Natural killer cell (primary cell): ENCODE measurements at regions not wholly inside any gene's neighbourhood (a gene's known extent, or its start where the extent isn't known, plus 50 kb on each side); places are given as distances from the start of the nearest gene placed in this dataset.

ENCODE experiments used
- ATAC-seq, 3 donors: fragments of 150-1000 bp in 2 of 3; fragments of 200-7000 bp in 1 of 3; cut with Tn5 transposase; 1 replicate in 1 of 3; 2 replicates in 2 of 3; pipeline ENCODE4 v1.10.0; 2021; ENCODE audit warnings: mild to moderate bottlenecking in 2 of 3, moderate library complexity in 2 of 3
- DNase-seq, 2 donors: peaks; one replicate each; pipeline versions ENCODE4 v3.0.0 to v3.0.0-alpha.2; 2013 to 2021; ENCODE audit warnings: mixed read lengths in 1 of 2
- H3K27ac ChIP-seq: one replicate; pipeline ENCODE4 v1.5.1; 2013; ENCODE audit warnings: mild to moderate bottlenecking, low read length
- H3K27me3 ChIP-seq: one replicate; pipeline ENCODE4 v1.6.1; 2013; ENCODE audit warnings: low read length; ENCODE audit not compliant: control insufficient read depth, insufficient read depth
- H3K36me3 ChIP-seq: one replicate; pipeline ENCODE4 v1.6.1; 2013; ENCODE audit warnings: low read length; ENCODE audit not compliant: control insufficient read depth, insufficient read depth
- H3K4me1 ChIP-seq: one replicate; pipeline ENCODE4 v1.6.1; 2013; ENCODE audit warnings: low read length; ENCODE audit not compliant: control insufficient read depth, insufficient read depth
- H3K4me3 ChIP-seq: one replicate; pipeline ENCODE4 v1.5.1; 2013; ENCODE audit warnings: low read length
- H3K9me3 ChIP-seq: one replicate; pipeline ENCODE4 v1.6.1; 2013; ENCODE audit warnings: low read length; ENCODE audit not compliant: control insufficient read depth, insufficient read depth
- H3K27ac Mint-ChIP-seq, 2 donors: one replicate each; pipeline ENCODE4 v1.8.0; 2022; ENCODE audit warnings: mild to moderate bottlenecking in 2 of 2, mixed read lengths in 2 of 2, moderate library complexity in 1 of 2
- H3K27me3 Mint-ChIP-seq, 2 donors: one replicate each; pipeline ENCODE4 v1.8.0; 2022; ENCODE audit warnings: low read depth in 2 of 2, mixed read lengths in 2 of 2
- H3K36me3 Mint-ChIP-seq: one replicate; pipeline ENCODE4 v1.8.0; 2022; ENCODE audit warnings: mixed read lengths
- H3K4me1 Mint-ChIP-seq, 2 donors: one replicate each; pipeline ENCODE4 v1.8.0; 2022; ENCODE audit warnings: mixed read lengths in 2 of 2
- H3K4me3 Mint-ChIP-seq: one replicate; pipeline ENCODE4 v1.8.0; 2022; ENCODE audit warnings: mild to moderate bottlenecking, moderate library complexity, mixed read lengths
- H3K9me3 Mint-ChIP-seq, 2 donors: one replicate each; pipeline ENCODE4 v1.8.0; 2022; ENCODE audit warnings: mixed read lengths in 2 of 2
- WGBS: methylation state at CpG from one replicate; pipeline ENCODE4 v1.1.7; 2013; ENCODE audit warnings: missing lambda C conversion rate; ENCODE audit not compliant: insufficient coverage; 5-methylcytosine and 5-hydroxymethylcytosine counted together
- intact Hi-C: fragments of 100-400 bp; cut with micrococcal nuclease; formaldehyde crosslinking; loops from one replicate; pipeline ENCODE4 v1.14.2; 2022
- TF ChIP-seq, protein P1 (sequence below): fragments of 200-600 bp; IDR thresholded peaks from one replicate; pipeline ENCODE4 v1.8.0; 2022; ENCODE audit warnings: antibody characterized with exemption

DNA sequence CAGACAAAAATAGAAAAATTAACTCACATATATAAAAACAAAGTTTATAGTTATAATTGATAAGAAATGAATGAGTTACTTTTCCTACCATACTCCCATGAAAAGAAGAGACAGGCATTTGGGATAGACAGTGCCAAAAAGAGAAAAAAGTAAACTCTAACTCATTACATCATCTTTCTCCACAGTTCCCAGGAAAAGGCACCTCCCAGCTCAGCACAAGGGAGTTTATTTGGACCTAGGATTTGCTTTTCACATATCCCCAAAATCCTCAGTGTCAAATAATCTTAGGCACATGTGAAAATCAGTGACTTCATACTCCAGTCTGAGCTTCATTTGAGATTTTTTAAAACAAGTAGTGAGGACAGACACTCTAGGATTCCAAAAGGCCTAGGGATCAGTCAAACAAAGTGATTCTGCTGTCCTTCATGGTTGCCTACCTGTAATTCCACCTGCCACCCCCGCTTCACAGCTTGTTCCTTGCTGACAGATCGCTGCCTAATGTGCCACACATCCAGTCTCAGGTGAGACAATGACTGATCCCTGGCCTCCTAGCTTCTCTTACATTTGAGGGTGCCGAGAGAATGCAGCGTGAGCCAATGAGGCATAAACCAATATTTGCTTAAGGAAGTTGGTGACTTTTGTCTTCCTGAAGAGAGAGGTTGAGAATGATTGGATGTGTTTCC is 573.7 kb downstream of the TBL1XR1 start:
- Mint-ChIP-seq H3K27ac (no peak overlapping the region), H3K27me3 (no peaks in the 10 kb centered on the region), H3K36me3 (no peaks in the 10 kb centered on the region), H3K4me1 (no peaks in the 10 kb centered on the region), H3K9me3 (peaks cover 2 to 15% of the 10 kb centered on the region in 2 donors), H3K4me3 (no peak overlapping the region)
- H3K27ac ChIP-seq, result no peak overlapping the region
- H3K36me3 ChIP-seq, result no peaks in the 10 kb centered on the region
- WGBS, result 96% methylated on average over 4 of the region's 4 CpGs
- intact Hi-C loops, result no loop called here
- no peaks in the 10 kb centered on the region for H3K9me3 ChIP-seq
- no peak for DNase-seq
- H3K4me1 ChIP-seq, result no peaks in the 10 kb centered on the region
- TF ChIP-seq, protein P1, sequence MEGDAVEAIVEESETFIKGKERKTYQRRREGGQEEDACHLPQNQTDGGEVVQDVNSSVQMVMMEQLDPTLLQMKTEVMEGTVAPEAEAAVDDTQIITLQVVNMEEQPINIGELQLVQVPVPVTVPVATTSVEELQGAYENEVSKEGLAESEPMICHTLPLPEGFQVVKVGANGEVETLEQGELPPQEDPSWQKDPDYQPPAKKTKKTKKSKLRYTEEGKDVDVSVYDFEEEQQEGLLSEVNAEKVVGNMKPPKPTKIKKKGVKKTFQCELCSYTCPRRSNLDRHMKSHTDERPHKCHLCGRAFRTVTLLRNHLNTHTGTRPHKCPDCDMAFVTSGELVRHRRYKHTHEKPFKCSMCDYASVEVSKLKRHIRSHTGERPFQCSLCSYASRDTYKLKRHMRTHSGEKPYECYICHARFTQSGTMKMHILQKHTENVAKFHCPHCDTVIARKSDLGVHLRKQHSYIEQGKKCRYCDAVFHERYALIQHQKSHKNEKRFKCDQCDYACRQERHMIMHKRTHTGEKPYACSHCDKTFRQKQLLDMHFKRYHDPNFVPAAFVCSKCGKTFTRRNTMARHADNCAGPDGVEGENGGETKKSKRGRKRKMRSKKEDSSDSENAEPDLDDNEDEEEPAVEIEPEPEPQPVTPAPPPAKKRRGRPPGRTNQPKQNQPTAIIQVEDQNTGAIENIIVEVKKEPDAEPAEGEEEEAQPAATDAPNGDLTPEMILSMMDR, result no peak
- ATAC-seq, result no peak
- no peak overlapping the region for H3K4me3 ChIP-seq
- H3K27me3 ChIP-seq, result no peaks in the 10 kb centered on the region

DNA sequence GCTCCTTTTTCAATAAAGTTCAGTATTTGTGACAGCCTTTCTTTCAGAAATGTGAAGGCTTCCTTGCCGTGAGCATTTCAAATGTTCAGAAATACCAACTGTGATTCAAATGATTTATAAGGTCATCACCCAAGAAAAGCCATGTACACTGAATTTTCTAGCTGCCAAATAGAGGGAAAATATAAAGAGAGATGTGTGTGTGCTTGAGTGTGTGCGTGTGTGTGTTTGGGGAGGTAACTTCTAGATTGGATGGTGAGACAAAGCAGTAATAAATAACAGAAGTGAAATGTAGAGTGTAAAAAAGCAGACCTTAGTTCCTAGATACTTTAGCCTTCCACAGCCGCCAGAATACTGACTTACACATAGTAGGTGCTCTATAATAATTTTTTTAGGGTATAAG is 577.4 kb downstream of the TBL1XR1 start:
- no peak overlapping the region for H3K27ac ChIP-seq
- TF ChIP-seq, protein P1, result no peak
- 93% methylated on average over 2 of the region's 3 CpGs for WGBS

DNA sequence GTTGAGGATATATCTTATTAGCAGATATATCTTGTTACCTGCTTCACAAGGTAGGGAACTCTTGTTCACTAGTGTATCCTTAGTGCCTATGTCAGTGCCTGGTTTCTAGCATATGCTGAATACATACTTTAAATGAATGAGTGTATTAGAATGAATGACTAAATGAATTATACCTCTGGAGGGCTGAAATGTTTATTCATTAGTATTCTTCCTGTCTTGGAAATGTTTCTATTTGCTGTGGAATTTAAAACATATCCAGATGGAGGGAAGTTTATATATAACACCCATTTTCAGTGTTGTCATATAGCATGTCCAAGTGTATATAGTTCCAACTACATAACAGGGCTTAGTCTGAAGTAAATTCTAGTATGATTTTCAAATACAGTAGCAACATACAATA is 581.5 kb downstream of the TBL1XR1 start:
- DNase-seq (no peak), ATAC-seq (no peak)
- intact Hi-C loops, result no loop called here
- Histone ChIP-seq H3K27ac (no peak overlapping the region), H3K4me3 (no peak overlapping the region), H3K9me3 (no peaks in the 10 kb centered on the region), H3K27me3 (no peaks in the 10 kb centered on the region), H3K36me3 (no peaks in the 10 kb centered on the region), H3K4me1 (no peaks in the 10 kb centered on the region)
- no peaks in the 10 kb centered on the region for H3K27me3 Mint-ChIP-seq
- TF ChIP-seq, protein P1, result no peak
- no peak overlapping the region for H3K27ac Mint-ChIP-seq
- H3K4me1 Mint-ChIP-seq, result no peaks in the 10 kb centered on the region
- no peaks in the 10 kb centered on the region for H3K36me3 Mint-ChIP-seq
- H3K4me3 Mint-ChIP-seq, result no peak overlapping the region
- H3K9me3 Mint-ChIP-seq, result peaks cover 7 to 11% of the 10 kb centered on the region in 2 donors

More for the DNA sequence above, 577.4 kb downstream of the TBL1XR1 start:
- no peaks in the 10 kb centered on the region for H3K4me1 Mint-ChIP-seq
- H3K27ac Mint-ChIP-seq, result no peak overlapping the region
- no peak for ATAC-seq
- no peak for DNase-seq
- no peaks in the 10 kb centered on the region for H3K27me3 ChIP-seq
- H3K9me3 ChIP-seq, result no peaks in the 10 kb centered on the region
- no peak overlapping the region for H3K4me3 ChIP-seq
- H3K4me3 Mint-ChIP-seq, result no peak overlapping the region
- H3K27me3 Mint-ChIP-seq, result no peaks in the 10 kb centered on the region
- H3K9me3 Mint-ChIP-seq, result peaks cover 5 to 10% of the 10 kb centered on the region in 2 donors
- H3K36me3 ChIP-seq, result no peaks in the 10 kb centered on the region
- intact Hi-C loops, result no loop called here
- H3K36me3 Mint-ChIP-seq, result no peaks in the 10 kb centered on the region
- H3K4me1 ChIP-seq, result no peaks in the 10 kb centered on the region

DNA sequence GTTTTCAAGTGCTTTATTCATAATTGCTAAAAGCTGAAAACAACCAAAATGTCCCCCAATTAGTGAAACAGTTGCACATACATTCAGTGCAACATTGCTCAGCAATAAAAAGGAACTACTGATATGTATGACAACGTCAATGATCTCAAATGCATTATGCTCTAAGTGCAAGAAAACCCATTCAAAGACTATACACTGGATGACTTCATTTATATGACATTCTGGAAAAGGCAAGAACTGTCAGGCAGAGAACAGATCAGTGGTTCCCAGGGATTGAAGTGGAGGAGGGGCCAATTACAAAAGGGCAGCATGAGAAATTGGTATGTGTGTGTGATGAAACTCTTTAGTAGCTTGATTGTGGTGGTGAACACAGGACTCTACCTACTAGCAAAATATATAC is 585.6 kb downstream of the TBL1XR1 start:
- 89% methylated on average over 1 of the region's 1 CpG for WGBS
- H3K27me3 Mint-ChIP-seq, result no peaks in the 10 kb centered on the region

More for the DNA sequence above, 585.6 kb downstream of the TBL1XR1 start:
- Mint-ChIP-seq H3K4me1 (no peaks in the 10 kb centered on the region), H3K36me3 (no peaks in the 10 kb centered on the region), H3K9me3 (peaks cover 11 to 14% of the 10 kb centered on the region in 2 donors), H3K4me3 (no peak overlapping the region), H3K27ac (no peak overlapping the region)
- TF ChIP-seq, protein P1, result no peak
- Histone ChIP-seq H3K36me3 (no peaks in the 10 kb centered on the region), H3K4me3 (no peak overlapping the region), H3K4me1 (no peaks in the 10 kb centered on the region), H3K9me3 (no peaks in the 10 kb centered on the region), H3K27ac (no peak overlapping the region), H3K27me3 (no peaks in the 10 kb centered on the region)
- no peak for ATAC-seq
- no peak for DNase-seq
- intact Hi-C loops, result no loop called here
